Suprapubic skin (tissue), 4 donors: ENCODE measurements at regions not wholly inside any gene's neighbourhood (a gene's known extent, or its start where the extent isn't known, plus 50 kb on each side); places are given as distances from the start of the nearest gene placed in this dataset.

Experiments used
- CTCF ChIP-seq, 2 donors: fragments of 200-600 bp in 1 of 2; fragments of 450-650 bp in 1 of 2; sonication (generic) in 1 of 2; IDR thresholded peaks; one replicate each; pipeline ENCODE4 v1.5.1; 2016 to 2019; ENCODE audit warnings: antibody characterized with exemption in 2 of 2, mild to moderate bottlenecking in 1 of 2, moderate library complexity in 1 of 2
- POLR2A ChIP-seq, 2 donors: fragments of 450-650 bp; IDR thresholded peaks; one replicate each; pipeline ENCODE4 v1.6.1; 2017; ENCODE audit warnings: antibody characterized with exemption in 2 of 2, mild to moderate bottlenecking in 2 of 2, moderate library complexity in 2 of 2
- POLR2AphosphoS5 ChIP-seq, 3 donors: sonication (generic); formaldehyde crosslinking; IDR thresholded peaks; one replicate each; pipeline ENCODE4 v1.6.1; 2017; ENCODE audit warnings: antibody characterized with exemption in 3 of 3

- TF ChIP-seq CTCF (IDR thresholded peaks at IDR 0.05) (no peak), POLR2A (IDR thresholded peaks at IDR 0.05) (no peak), POLR2AphosphoS5 (IDR thresholded peaks at IDR 0.05) (no peak)
Measured at GRCh38 chr15:38668898-38669391, 104.3 kb upstream of the RASGRP1 start.
